NT2/D1 (cell line): ENCODE measurements at regions not wholly inside any gene's neighbourhood (a gene's known extent, or its start where the extent isn't known, plus 50 kb on each side); places are given as distances from the start of the nearest gene placed in this dataset.

Experiments used
- DNase-seq: peaks from one replicate; pipeline ENCODE4 v3.0.0-alpha.2; 2011; ENCODE audit warnings: low read depth, low spot score
- H3K27me3 ChIP-seq: 2 replicates; pipeline ENCODE4 v1.6.0; 2011; ENCODE audit warnings: mild to moderate bottlenecking; ENCODE audit not compliant: insufficient read length, insufficient read depth
- H3K36me3 ChIP-seq: 2 replicates; pipeline ENCODE4 v1.6.1; 2011; ENCODE audit warnings: mild to moderate bottlenecking, low read length, mixed read lengths; ENCODE audit not compliant: insufficient read depth, insufficient read length
- H3K4me1 ChIP-seq: 2 replicates; pipeline ENCODE4 v1.5.1; 2011; ENCODE audit not compliant: insufficient read depth, insufficient read length
- H3K4me3 ChIP-seq: 2 replicates; pipeline ENCODE4 v1.5.1; 2011; ENCODE audit warnings: low read depth; ENCODE audit not compliant: insufficient read length
- H3K9ac ChIP-seq: 2 replicates; pipeline ENCODE4 v1.6.0; 2011; ENCODE audit warnings: low read depth; ENCODE audit not compliant: insufficient read length
- H3K9me3 ChIP-seq: 2 replicates; pipeline ENCODE4 v1.5.1; 2011; ENCODE audit warnings: mild to moderate bottlenecking, low read length; ENCODE audit not compliant: insufficient read depth
- SUZ12 ChIP-seq: IDR thresholded peaks from 2 replicates; pipeline ENCODE4 v1.6.1; 2011; ENCODE audit not compliant: insufficient read length, insufficient read depth; ENCODE audit errors: extremely low read depth
- YY1 ChIP-seq: IDR thresholded peaks from 2 replicates; pipeline ENCODE4 v1.6.1; 2011; ENCODE audit not compliant: insufficient read length, insufficient read depth
- ZNF274 ChIP-seq: IDR thresholded peaks from 2 replicates; pipeline ENCODE4 v1.6.1; 2011; ENCODE audit warnings: mild to moderate bottlenecking, low read depth, low read length

DNA sequence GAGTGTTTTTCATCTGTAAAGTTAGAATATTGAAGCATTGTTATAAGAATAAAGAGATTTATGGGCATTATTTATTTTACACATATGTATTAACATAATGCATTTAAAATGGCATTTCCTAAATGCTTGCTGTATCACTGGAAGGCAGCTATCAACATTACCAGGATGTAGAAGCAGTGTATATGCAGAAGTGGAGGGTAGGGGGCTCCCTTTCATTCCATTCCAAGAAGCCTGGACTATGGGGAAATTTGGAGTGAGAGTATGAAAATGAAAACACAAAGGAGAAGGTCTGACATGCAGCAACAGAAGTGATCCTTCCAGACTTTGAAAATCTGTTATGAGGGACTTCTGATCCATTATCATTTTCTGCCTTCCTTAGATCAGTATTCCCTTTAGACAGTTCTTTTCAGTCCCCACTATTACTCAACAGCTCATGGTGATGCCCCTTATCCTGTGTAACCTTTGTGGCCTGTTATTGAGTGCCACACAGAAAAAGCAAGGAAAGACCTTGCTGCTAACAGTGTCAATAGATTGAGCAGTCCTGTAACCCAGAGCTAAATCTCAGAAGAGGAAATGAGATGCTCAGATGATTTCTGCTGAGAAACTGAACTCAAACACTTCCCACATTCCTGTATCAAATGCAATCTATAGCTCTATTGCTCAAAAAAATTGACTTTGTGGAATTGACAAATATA, 216.6 kb downstream of the HNMT start:
- DNase-seq, result no peak
- Histone ChIP-seq H3K27me3 (no peaks in the 10 kb centered on the region), H3K9me3 (no peaks in the 10 kb centered on the region), H3K4me1 (no peaks in the 10 kb centered on the region), H3K4me3 (no peak overlapping the region), H3K36me3 (no peaks in the 10 kb centered on the region), H3K9ac (no peak overlapping the region)
- TF ChIP-seq SUZ12 (no peak), ZNF274 (no peak)

DNA sequence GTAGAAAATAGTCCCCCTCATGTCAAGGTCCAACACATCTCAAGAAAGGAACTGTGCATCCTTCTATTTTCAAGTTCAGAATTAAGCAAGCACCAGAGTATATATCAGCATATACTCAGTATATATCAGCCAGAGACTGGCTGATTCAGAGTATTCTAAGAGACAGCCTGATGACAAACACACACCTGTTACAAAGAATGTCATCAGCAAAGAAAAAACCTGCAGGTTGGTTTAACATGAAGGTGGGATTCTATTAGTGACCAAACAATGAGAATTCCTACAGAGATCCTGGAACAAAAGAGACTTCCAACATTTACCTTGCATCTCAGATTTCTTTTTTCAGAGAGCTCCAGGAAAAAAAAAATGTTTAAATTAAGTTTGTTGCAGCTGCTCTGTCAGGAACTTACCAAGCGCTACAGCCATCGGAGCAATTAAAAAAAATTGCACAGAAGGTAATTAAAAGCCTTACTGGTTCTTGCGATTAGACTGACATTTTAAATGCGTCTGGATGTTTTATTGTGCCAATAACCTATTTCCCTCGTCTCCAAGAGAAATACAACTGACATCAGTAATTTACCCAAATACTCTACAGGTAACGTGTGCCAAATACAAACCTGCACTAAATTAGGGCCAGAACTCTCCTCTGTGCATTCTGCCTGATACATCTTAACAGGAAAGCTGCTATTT, 218.1 kb downstream of the HNMT start:
- Histone ChIP-seq H3K36me3 (no peaks in the 10 kb centered on the region), H3K9ac (no peak overlapping the region), H3K4me3 (no peak overlapping the region), H3K9me3 (no peaks in the 10 kb centered on the region), H3K4me1 (no peaks in the 10 kb centered on the region), H3K27me3 (no peaks in the 10 kb centered on the region)
- DNase-seq, result no peak
- TF ChIP-seq SUZ12 (no peak), ZNF274 (no peak), YY1 (no peak)

DNA sequence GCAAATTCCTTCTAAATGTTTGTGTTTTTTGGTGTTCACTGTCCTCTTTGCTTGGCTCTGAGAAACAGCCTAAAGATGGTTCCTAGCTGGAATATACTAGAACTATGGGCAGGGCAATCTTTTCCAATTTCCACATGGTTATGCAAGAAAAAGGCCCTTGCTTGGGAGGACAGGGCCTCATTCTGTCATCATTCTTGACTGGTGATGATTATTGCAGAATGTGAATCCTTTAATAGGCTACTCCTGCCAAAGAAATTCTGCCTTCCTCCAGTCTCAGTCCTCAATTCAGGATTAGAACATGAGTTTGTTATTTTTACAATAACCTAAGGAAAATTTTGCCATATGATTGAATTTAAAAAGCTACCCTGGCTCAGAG, 218.7 kb downstream of the HNMT start:
- Histone ChIP-seq H3K4me1 (no peaks in the 10 kb centered on the region), H3K27me3 (no peaks in the 10 kb centered on the region), H3K9ac (no peak overlapping the region), H3K4me3 (no peak overlapping the region), H3K36me3 (no peaks in the 10 kb centered on the region), H3K9me3 (no peaks in the 10 kb centered on the region)
- DNase-seq, result no peak
- TF ChIP-seq YY1 (no peak), SUZ12 (no peak), ZNF274 (no peak)

DNA sequence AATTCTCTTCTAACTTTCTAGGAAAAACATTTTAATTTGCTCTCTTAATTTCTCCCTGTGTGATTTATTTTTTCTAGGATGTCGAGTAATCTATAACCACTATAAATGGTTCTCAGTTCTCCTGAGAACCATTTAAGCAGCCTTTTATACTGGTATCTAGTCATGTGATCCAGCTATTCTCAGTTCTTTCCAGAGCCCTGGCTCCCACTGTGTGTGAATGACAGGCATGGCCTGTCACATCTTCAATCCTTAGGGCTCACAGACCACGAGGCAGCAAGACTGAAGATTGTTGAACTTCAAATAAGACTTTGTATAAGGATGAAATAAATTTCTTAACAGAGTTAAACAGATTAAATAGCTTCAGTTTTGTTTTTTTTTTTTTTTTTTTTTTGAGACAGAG, 219.4 kb downstream of the HNMT start:
- Histone ChIP-seq H3K4me3 (no peak overlapping the region), H3K36me3 (no peaks in the 10 kb centered on the region)

DNA sequence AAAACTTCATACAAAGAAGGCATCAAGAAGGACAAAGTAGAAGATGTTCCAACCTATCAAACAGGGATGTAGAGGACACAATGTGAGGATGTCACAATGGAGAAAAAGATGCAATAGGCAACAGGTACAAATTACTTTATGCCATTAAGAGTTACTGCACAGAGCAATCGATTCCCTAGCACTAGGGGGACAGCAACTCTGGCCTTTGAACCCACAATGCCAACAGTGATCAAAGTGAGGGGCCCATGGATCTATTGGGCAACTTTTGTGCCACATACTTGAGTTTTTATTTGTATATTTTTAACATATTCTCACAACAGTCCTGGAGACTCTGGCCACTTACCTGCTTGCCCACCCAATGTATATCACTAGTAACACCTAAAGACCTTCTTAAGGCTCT, 220.2 kb downstream of the HNMT start:
- Histone ChIP-seq H3K4me3 (no peak overlapping the region), H3K36me3 (no peaks in the 10 kb centered on the region), H3K27me3 (no peaks in the 10 kb centered on the region), H3K9ac (no peak overlapping the region), H3K9me3 (no peaks in the 10 kb centered on the region), H3K4me1 (no peaks in the 10 kb centered on the region)
- TF ChIP-seq YY1, result no peak
- TF ChIP-seq ZNF274, result no peak
- no peak for TF ChIP-seq SUZ12
- no peak for DNase-seq

More for the DNA sequence above, 219.4 kb downstream of the HNMT start:
- Histone ChIP-seq H3K9ac (no peak overlapping the region), H3K4me1 (no peaks in the 10 kb centered on the region), H3K9me3 (no peaks in the 10 kb centered on the region), H3K27me3 (no peaks in the 10 kb centered on the region)
- TF ChIP-seq YY1 (no peak), ZNF274 (no peak), SUZ12 (no peak)
- DNase-seq, result no peak

DNA sequence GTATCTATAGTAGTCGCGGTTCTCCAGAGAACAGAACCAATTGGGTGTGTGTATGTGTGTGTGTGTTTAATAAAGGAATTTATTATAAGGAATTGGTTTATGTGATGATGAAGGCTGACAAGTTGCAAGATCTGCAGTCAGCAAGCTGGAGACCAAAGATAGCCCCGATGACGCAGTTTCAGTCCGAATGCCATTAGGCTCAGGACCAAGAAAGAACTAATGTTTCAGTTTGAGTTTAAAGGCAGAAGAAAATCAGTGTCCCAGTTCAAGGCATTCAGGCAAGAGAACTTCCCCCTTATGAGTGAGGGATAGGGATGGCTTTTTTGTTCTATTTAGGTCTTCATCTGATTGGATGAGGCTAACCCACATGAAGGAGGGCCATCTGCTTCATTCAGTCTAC, 221.6 kb downstream of the HNMT start:
- no peaks in the 10 kb centered on the region for H3K4me1 ChIP-seq
- H3K4me3 ChIP-seq, result no peak overlapping the region
- no peaks in the 10 kb centered on the region for H3K36me3 ChIP-seq
- no peak for DNase-seq
- no peak for TF ChIP-seq YY1
- no peak for TF ChIP-seq SUZ12
- no peak for TF ChIP-seq ZNF274
- no peaks in the 10 kb centered on the region for H3K27me3 ChIP-seq
- H3K9ac ChIP-seq, result no peak overlapping the region
- H3K9me3 ChIP-seq, result no peaks in the 10 kb centered on the region

DNA sequence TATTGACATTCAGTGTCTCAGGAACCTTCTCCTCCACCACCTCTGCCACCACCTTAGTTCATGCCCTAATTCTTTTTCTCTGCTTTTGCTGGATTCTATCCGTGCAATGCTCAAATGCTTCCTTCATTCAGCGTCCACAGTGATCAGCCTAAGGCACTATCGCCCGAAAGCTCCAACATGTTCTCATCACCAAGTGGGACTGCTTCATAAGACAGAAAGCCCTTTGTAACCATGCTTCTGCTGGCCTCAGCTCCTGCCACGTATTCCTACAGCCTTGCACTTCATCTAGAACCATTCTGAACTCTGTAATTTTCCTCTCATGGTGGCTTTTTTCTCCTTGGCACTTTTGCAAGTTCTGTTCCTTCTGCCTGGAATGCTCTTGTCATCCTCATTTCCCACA, 222.9 kb downstream of the HNMT start:
- DNase-seq, result no peak
- Histone ChIP-seq H3K36me3 (no peaks in the 10 kb centered on the region), H3K4me1 (no peaks in the 10 kb centered on the region), H3K4me3 (no peak overlapping the region), H3K9me3 (no peaks in the 10 kb centered on the region), H3K27me3 (no peaks in the 10 kb centered on the region), H3K9ac (no peak overlapping the region)
- TF ChIP-seq SUZ12 (no peak), YY1 (no peak), ZNF274 (no peak)
